Glutamatergic neuron (in vitro differentiated cells): ENCODE measurements at regions not wholly inside any gene's neighbourhood (a gene's known extent, or its start where the extent isn't known, plus 50 kb on each side); places are given as distances from the start of the nearest gene placed in this dataset.

Experiments
- DNase-seq: peaks from one replicate; pipeline ENCODE4 v3.0.0; 2022
- H3K27ac Mint-ChIP-seq: one replicate; pipeline ENCODE4 v1.8.0; 2020; ENCODE audit warnings: mild to moderate bottlenecking, mixed read lengths, inconsistent platforms; ENCODE audit not compliant: unreplicated experiment
- H3K27me3 Mint-ChIP-seq: one replicate; pipeline ENCODE4 v1.8.0; 2020; ENCODE audit warnings: mild to moderate bottlenecking, moderate library complexity, mixed read lengths, inconsistent platforms; ENCODE audit not compliant: unreplicated experiment
- H3K36me3 Mint-ChIP-seq: one replicate; pipeline ENCODE4 v1.8.0; 2020; ENCODE audit warnings: mild to moderate bottlenecking, mixed read lengths, inconsistent platforms; ENCODE audit not compliant: unreplicated experiment
- H3K4me1 Mint-ChIP-seq: one replicate; pipeline ENCODE4 v1.8.0; 2020; ENCODE audit warnings: mild to moderate bottlenecking, low read depth, mixed read lengths, inconsistent platforms; ENCODE audit not compliant: unreplicated experiment
- H3K4me3 Mint-ChIP-seq: one replicate; pipeline ENCODE4 v1.8.0; 2020; ENCODE audit warnings: mild to moderate bottlenecking, mixed read lengths, inconsistent platforms; ENCODE audit not compliant: unreplicated experiment
- H3K9me3 Mint-ChIP-seq: one replicate; pipeline ENCODE4 v1.8.0; 2020; ENCODE audit warnings: mild to moderate bottlenecking, moderate library complexity, mixed read lengths, inconsistent platforms; ENCODE audit not compliant: unreplicated experiment
- TF ChIP-seq, protein P1 (sequence below): fragments of 200-600 bp; sonication (generic); IDR thresholded peaks from one replicate; pipeline ENCODE4 v1.5.0; 2021; ENCODE audit not compliant: partially characterized antibody, unreplicated experiment

DNA sequence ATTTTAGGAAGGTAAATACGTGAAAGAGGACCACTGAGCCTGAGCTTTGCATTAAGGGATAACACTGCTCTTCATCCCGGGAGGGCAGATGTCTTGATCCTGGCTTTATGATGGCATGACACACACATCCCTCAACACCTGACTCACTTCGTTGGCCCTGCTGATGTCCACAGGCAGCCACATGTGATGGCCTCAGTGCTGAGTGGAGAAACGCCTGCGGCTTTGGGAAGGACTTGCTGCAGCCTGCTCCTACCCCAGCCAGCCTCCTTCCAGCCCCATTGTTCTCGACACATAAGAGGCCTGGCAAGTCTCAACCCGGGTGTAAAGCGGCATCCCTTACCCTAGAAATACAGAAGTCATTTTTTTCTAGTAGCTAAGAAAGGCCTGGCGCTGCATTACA is 169.0 kb downstream of the SYK start:
- H3K36me3 Mint-ChIP-seq = no peaks in the 10 kb centered on the region
- peaks cover 2% of the 10 kb centered on the region for H3K4me1 Mint-ChIP-seq
- DNase-seq = no peak
- H3K4me3 Mint-ChIP-seq = no peak overlapping the region
- H3K27me3 Mint-ChIP-seq = peaks cover 8% of the 10 kb centered on the region
- H3K27ac Mint-ChIP-seq = no peak overlapping the region
- H3K9me3 Mint-ChIP-seq = peaks cover 3% of the 10 kb centered on the region
- TF ChIP-seq, protein P1, sequence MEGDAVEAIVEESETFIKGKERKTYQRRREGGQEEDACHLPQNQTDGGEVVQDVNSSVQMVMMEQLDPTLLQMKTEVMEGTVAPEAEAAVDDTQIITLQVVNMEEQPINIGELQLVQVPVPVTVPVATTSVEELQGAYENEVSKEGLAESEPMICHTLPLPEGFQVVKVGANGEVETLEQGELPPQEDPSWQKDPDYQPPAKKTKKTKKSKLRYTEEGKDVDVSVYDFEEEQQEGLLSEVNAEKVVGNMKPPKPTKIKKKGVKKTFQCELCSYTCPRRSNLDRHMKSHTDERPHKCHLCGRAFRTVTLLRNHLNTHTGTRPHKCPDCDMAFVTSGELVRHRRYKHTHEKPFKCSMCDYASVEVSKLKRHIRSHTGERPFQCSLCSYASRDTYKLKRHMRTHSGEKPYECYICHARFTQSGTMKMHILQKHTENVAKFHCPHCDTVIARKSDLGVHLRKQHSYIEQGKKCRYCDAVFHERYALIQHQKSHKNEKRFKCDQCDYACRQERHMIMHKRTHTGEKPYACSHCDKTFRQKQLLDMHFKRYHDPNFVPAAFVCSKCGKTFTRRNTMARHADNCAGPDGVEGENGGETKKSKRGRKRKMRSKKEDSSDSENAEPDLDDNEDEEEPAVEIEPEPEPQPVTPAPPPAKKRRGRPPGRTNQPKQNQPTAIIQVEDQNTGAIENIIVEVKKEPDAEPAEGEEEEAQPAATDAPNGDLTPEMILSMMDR = no peak

DNA sequence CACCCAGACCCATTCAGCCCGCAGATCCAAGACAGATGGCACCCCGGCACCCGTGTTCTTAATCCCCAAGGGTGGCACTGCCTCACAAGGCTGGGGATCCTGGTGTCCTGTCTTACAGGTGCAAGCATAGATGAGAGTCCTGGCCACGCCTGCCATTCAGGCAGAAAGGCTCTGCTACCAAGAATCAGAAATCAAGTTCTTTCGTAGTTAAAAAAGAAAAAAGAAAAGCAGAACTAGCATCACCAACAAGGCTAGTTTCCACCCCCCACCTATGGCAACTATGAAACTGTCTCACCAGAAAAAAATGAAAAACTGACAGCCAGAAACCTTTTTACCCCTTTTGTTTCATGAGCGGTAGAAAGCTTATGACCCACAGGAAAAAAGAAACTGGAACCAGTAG is 170.4 kb downstream of the SYK start:
- peaks cover 5% of the 10 kb centered on the region for H3K27me3 Mint-ChIP-seq
- TF ChIP-seq, protein P1 = no peak
- no peak for DNase-seq
- no peak overlapping the region for H3K4me3 Mint-ChIP-seq
- H3K36me3 Mint-ChIP-seq = no peaks in the 10 kb centered on the region
- peaks cover 3% of the 10 kb centered on the region for H3K9me3 Mint-ChIP-seq
- no peak overlapping the region for H3K27ac Mint-ChIP-seq
- H3K4me1 Mint-ChIP-seq = peaks cover 2% of the 10 kb centered on the region

DNA sequence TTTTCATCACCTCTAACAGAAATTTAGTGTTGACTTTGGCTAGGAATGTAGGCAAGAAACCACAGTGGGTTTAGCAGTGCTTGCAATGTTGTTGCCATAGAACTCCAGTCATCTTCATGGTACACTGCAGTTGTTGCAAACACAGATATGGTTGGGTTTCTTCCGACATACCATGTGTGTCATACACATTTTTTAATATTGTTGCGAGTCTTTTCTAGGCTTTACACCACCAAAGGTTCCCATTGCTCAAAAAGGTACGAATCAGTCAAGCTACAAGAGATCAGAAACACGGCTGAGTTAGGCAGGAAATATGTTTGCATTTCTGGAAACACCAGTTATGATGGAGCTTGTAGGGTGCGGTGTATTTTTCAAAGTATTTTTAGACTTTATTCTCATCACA is 172.4 kb downstream of the SYK start:
- H3K36me3 Mint-ChIP-seq = no peaks in the 10 kb centered on the region
- H3K9me3 Mint-ChIP-seq = peaks cover 1% of the 10 kb centered on the region
- H3K27me3 Mint-ChIP-seq = peaks cover 4% of the 10 kb centered on the region
- TF ChIP-seq, protein P1 = no peak
- H3K4me3 Mint-ChIP-seq = no peak overlapping the region
- H3K4me1 Mint-ChIP-seq = peaks cover 2% of the 10 kb centered on the region
- no peak for DNase-seq
- H3K27ac Mint-ChIP-seq = no peak overlapping the region

DNA sequence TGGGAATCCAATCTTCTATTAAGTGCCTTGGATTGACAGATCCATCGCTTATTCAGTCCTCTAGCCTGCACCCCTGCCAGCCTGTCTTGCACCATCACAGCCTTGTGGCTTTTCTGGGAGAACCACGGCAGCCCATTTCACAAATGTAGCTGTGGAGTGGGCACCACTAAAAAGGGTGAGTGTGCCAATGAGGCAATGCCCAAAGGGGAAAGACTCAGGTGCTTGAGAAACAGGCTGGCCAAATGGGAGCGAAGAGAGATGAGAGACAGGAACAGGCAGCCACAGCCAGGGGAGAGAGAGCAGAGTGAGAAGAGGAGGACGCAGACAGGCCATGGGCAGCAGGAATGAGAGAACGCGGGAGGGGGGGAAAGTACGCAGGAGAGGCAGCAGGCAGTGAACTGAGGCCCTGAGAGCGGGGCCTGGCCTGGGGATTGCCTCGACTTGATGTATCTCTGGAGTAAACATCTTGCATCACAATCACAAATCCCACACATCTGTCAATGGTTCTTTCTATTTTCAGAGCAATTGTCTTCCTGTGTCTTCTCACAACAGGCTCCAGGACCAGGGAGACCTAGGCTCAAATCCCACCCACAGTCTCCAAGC is 173.1 kb downstream of the SYK start:
- TF ChIP-seq, protein P1 = no peak
- H3K27ac Mint-ChIP-seq = no peak overlapping the region
- no peak for DNase-seq
- H3K4me3 Mint-ChIP-seq = no peak overlapping the region
- peaks cover 4% of the 10 kb centered on the region for H3K27me3 Mint-ChIP-seq
- peaks cover 1% of the 10 kb centered on the region for H3K9me3 Mint-ChIP-seq
- H3K4me1 Mint-ChIP-seq = peaks cover 2% of the 10 kb centered on the region
- H3K36me3 Mint-ChIP-seq = no peaks in the 10 kb centered on the region

DNA sequence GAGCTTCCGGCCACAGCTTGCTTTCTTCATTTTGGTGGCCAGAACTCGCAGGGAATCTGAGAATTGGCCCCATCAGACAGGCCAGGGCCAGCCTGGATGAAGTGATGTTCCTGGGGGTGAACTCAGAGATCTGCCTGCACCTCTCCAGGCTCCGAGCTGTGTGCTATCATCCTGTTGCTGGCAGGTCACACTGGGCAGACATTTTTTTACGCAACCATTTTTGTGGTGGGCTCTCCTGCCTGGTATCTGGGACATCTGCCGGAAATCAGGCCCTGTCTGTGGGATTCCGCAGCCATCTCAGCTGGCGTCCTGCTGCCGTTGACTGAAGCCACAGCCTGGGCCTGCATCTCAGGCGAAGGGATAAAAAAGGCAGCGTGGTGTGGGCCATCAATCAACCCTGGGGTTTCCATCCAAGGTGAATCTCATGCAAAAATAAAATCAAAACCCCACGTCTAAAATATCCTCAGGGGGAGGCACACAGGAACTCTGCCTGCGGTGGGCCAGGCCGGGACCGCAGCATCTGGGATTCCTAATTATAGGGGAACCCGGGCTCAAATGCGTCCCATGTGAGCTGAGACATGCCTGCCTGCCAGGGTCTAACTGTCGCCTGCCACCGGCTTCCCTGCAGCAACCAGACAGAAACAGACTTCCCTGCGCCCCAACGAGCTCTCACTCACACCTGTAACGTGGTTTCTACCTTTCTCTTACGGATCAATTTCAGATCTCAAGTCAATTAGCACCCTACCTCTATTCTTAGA is 174.3 kb downstream of the SYK start:
- TF ChIP-seq, protein P1 = no peak
- Mint-ChIP-seq H3K27me3 (peaks cover 4% of the 10 kb centered on the region), H3K9me3 (peaks cover 3% of the 10 kb centered on the region), H3K36me3 (no peaks in the 10 kb centered on the region), H3K4me1 (peaks cover 2% of the 10 kb centered on the region), H3K4me3 (no peak overlapping the region), H3K27ac (no peak overlapping the region)
- no peak for DNase-seq
